HCT116 (cell line): ENCODE measurements at regions not wholly inside any gene's neighbourhood (a gene's known extent, or its start where the extent isn't known, plus 50 kb on each side); places are given as distances from the start of the nearest gene placed in this dataset.
A peak's percentile ranks its signal among the peaks of the same experiment; 100 is the strongest.

Experiments
- ATAC-seq: fragments of 200-7000 bp; cut with Tn5 transposase; 2 replicates; pipeline ENCODE4 v1.9.1; 2020; ENCODE audit warnings: mild to moderate bottlenecking, moderate library complexity
- BruUV-seq: library from RNA; stranded (reverse); fragments of 400-500 nt; replicated peaks from 2 replicates; lab custom pipeline; 2021; lab: Mats Ljungman, UMichigan
- CTCF ChIA-PET: fragments of 300-600 bp; sonication (Branson Sonifier 250); formaldehyde crosslinking; loops from one replicate; lab custom pipeline; 2021; ENCODE audit warnings: antibody characterized with exemption; lab: Charles Lee
- POLR2A ChIA-PET: fragments of 300-600, 350-600 bp; sonication (Branson Sonifier 250); formaldehyde crosslinking; loops from one replicate; lab custom pipeline; 2021; ENCODE audit warnings: antibody characterized with exemption; lab: Charles Lee
- RAD21 ChIA-PET, 2 experiments: fragments of 300-600 bp; sonication (Branson Sonifier 250); formaldehyde crosslinking; loops; one replicate each; lab custom pipeline; 2023; ENCODE audit warnings: low total read pairs in 2 of 2; ENCODE audit not compliant: uncharacterized antibody in 2 of 2, unreplicated experiment in 2 of 2, low non-redundant PET in 1 of 2; lab: Charles Lee
- DNase-seq: peaks from one replicate; pipeline ENCODE4 v3.0.0-alpha.2; 2010; ENCODE audit warnings: low read depth, low spot score
- H2AFZ ChIP-seq: fragments of 200-600 bp; shearing (Covaris generic), sonication (generic); 2 replicates; pipeline ENCODE4 v1.6.1; 2017; ENCODE audit warnings: low read depth, mixed run types, mixed read lengths, antibody characterized with exemption, low read length; ENCODE audit not compliant: poor library complexity, severe bottlenecking
- H3K27ac ChIP-seq: 2 replicates; pipeline ENCODE4 v1.5.1; 2012; ENCODE audit warnings: low read depth, low read length
- H3K27me3 ChIP-seq: fragments of 200-600 bp; sonication (generic); 2 replicates; pipeline ENCODE4 v1.6.1; 2016; ENCODE audit warnings: mixed run types, low read length, mixed read lengths; ENCODE audit not compliant: insufficient read depth
- H3K36me3 ChIP-seq, 2 experiments: fragments of 200-500 bp in 1 of 2; fragments of 200-600 bp in 1 of 2; sonication (Bioruptor generic) in 1 of 2; sonication (generic) in 1 of 2; 2 replicates each; pipeline versions ENCODE4 v1.5.1 to v1.6.1; 2014 to 2016; ENCODE audit warnings: low read length in 2 of 2, inconsistent platforms in 1 of 2, mixed read lengths in 1 of 2, mixed run types in 1 of 2; ENCODE audit not compliant: insufficient read depth in 2 of 2, control insufficient read depth in 1 of 2
- H3K4me1 ChIP-seq, 2 experiments: fragments of 200-600 bp in 1 of 2; sonication (generic) in 1 of 2; 2 replicates each; pipeline versions ENCODE4 v1.5.1 to v1.6.1; 2012 to 2017; ENCODE audit warnings: low read length in 2 of 2, inconsistent platforms in 1 of 2, mild to moderate bottlenecking in 1 of 2, mixed read lengths in 1 of 2, mixed run types in 1 of 2, moderate library complexity in 1 of 2; ENCODE audit not compliant: insufficient read depth in 2 of 2, control insufficient read depth in 1 of 2
- H3K4me2 ChIP-seq: fragments of 200-600 bp; sonication (generic); 2 replicates; pipeline ENCODE4 v1.6.1; 2017; ENCODE audit warnings: mixed run types, low read length, mixed read lengths
- H3K4me3 ChIP-seq, 2 experiments: fragments of 200-600 bp in 1 of 2; sonication (generic) in 1 of 2; replicated peaks in 1 of 2; 2 replicates each; pipeline ENCODE4 v1.5.1; 2011 to 2016; ENCODE audit warnings: low read length in 2 of 2, control low read depth in 1 of 2, low read depth in 1 of 2, mild to moderate bottlenecking in 1 of 2, mixed read lengths in 1 of 2, mixed run types in 1 of 2
- H3K79me2 ChIP-seq: fragments of 200-600 bp; sonication (generic); 2 replicates; pipeline ENCODE4 v1.6.1; 2017; ENCODE audit warnings: mild to moderate bottlenecking, mixed run types, low read length, moderate library complexity, mixed read lengths; ENCODE audit not compliant: insufficient read depth
- H3K9ac ChIP-seq: fragments of 200-600 bp; sonication (generic); 2 replicates; pipeline ENCODE4 v1.6.1; 2016; ENCODE audit warnings: low read length, mixed read lengths
- H3K9me2 ChIP-seq: fragments of 200-600 bp; sonication (generic), shearing (Covaris generic); 2 replicates; pipeline ENCODE4 v1.6.1; 2017; ENCODE audit warnings: mixed run types, mild to moderate bottlenecking, moderate library complexity; ENCODE audit not compliant: insufficient read depth
- H3K9me3 ChIP-seq, 2 experiments: fragments of 200-500 bp in 1 of 2; fragments of 200-600 bp in 1 of 2; sonication (Bioruptor generic) in 1 of 2; sonication (generic) in 1 of 2; 2 replicates each; pipeline ENCODE4 v1.6.1; 2014 to 2017; ENCODE audit warnings: low read length in 2 of 2, mixed read lengths in 2 of 2, inconsistent platforms in 1 of 2, low read depth in 1 of 2, mild to moderate bottlenecking in 1 of 2, mixed run types in 1 of 2, moderate library complexity in 1 of 2; ENCODE audit not compliant: control insufficient read depth in 1 of 2, insufficient read depth in 1 of 2
- H4K20me1 ChIP-seq: fragments of 200-600 bp; sonication (generic), shearing (Covaris generic); 2 replicates; pipeline ENCODE4 v1.6.1; 2017; ENCODE audit warnings: mixed run types, mild to moderate bottlenecking, moderate library complexity; ENCODE audit not compliant: insufficient read depth
- CTCF ChIP-seq, 3 experiments: fragments of 200-600 bp in 1 of 3; sonication (generic) in 1 of 3; IDR thresholded peaks in 2 of 3; conservative IDR thresholded peaks in 1 of 3; 2 replicates each; pipeline ENCODE4 v1.5.1; 2012 to 2017; ENCODE audit warnings: low read depth in 2 of 3, low read length in 2 of 3, antibody characterized with exemption in 1 of 3, borderline replicate concordance in 1 of 3, control low read depth in 1 of 3, mild to moderate bottlenecking in 1 of 3, mixed read lengths in 1 of 3, mixed run types in 1 of 3, moderate library complexity in 1 of 3; ENCODE audit not compliant: insufficient read depth in 1 of 3
- ELF1 ChIP-seq: IDR thresholded peaks from 2 replicates; pipeline ENCODE4 v1.6.1; 2012; ENCODE audit warnings: low read depth, borderline replicate concordance
- EZH2phosphoT487 ChIP-seq: fragments of 200-600 bp; IDR thresholded peaks from 2 replicates; pipeline ENCODE4 v1.6.1; 2018; ENCODE audit warnings: antibody characterized with exemption, borderline replicate concordance
- JUND ChIP-seq: IDR thresholded peaks from 2 replicates; pipeline ENCODE4 v1.6.1; 2012
- RAD21 ChIP-seq: IDR thresholded peaks from 2 replicates; pipeline ENCODE4 v1.6.1; 2012; ENCODE audit warnings: low read depth, mild to moderate bottlenecking
- ZNF274 ChIP-seq: fragments of 200-500 bp; sonication (Bioruptor generic); IDR thresholded peaks from 2 replicates; pipeline ENCODE4 v1.6.1; 2014; ENCODE audit warnings: mild to moderate bottlenecking, low read depth, low read length, inconsistent platforms
- intact Hi-C: fragments of 100-400 bp; cut with micrococcal nuclease; formaldehyde crosslinking; loops from 2 replicates; pipeline ENCODE4 v1.10.0; 2022
- TF ChIP-seq, protein P1 (sequence below): IDR thresholded peaks from 2 replicates; pipeline ENCODE4 v1.6.1; 2012

DNA sequence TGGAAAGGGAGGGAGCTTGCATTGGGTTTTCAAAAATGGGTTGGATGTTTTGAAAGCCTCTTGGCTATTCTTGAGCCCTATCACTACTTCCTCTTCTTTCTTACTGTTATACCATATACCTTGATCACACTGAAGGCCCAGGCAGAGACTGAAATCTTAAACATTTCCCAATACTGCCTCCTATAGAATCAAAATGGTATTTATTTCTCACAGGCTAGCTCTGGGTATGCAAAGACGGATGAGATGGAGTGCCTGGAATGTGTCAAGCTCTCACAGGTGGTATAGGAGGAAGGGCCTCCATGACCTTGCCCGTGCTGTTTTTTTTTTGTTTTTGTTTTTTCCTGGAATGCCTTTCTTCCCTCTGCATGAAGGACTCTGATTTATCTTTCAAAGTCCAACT is 268.4 kb upstream of the USP24 start:
- CTCF ChIA-PET, result interaction anchor here (1.0 to 1.6 kb wide), 3 partner anchors 10 to 108 kb away, joined by 3 to 10 read pairs (median 3); no protein-coding TSS in a partner anchor
- BruUV-seq, result no TSS peak

GRCh38 chr1:55481634-55482033 is 266.5 kb upstream of the USP24 start:
- POLR2A ChIA-PET, result no interaction called here
- no peak overlapping the region for H2AFZ ChIP-seq
- no peaks in the 10 kb centered on the region for H3K9me2 ChIP-seq
- intact Hi-C loops, result loop anchor here (5.0 kb wide), 2 partner anchors 104 to 194 kb away; no protein-coding TSS in a partner anchor
- ATAC-seq, result no peak
- no TSS peak for BruUV-seq
- no peaks in the 10 kb centered on the region for H4K20me1 ChIP-seq
- no peaks in the 10 kb centered on the region for H3K36me3 ChIP-seq
- no peak overlapping the region for H3K27ac ChIP-seq
- RAD21 ChIA-PET, result no interaction called here
- CTCF ChIA-PET, result interaction anchor here (1.7 kb wide), 1 partner anchor 106 kb away, joined by 4 read pairs; no protein-coding TSS in a partner anchor
- no peak overlapping the region for H3K4me3 ChIP-seq
- H3K79me2 ChIP-seq, result no peaks in the 10 kb centered on the region
- no peak overlapping the region for H3K9ac ChIP-seq
- no peaks in the 10 kb centered on the region for H3K9me3 ChIP-seq
- no peaks in the 10 kb centered on the region for H3K27me3 ChIP-seq
- peaks cover 0 to 4% of the 10 kb centered on the region in 2 experiments; a peak in 1 of 4 replicates for H3K4me1 ChIP-seq
- no peak for DNase-seq
- H3K4me2 ChIP-seq, result no peak overlapping the region
- TF ChIP-seq JUND (no peak), ELF1 (no peak), ZNF274 (no peak), CTCF (IDR thresholded peaks at IDR 0.05 in 2 of 3, conservative IDR thresholded peaks at IDR 0.05 in 1 of 3; ENCODE audit: borderline replicate concordance in 1 of 3, insufficient read depth in 1 of 3, low read depth in 2 of 3, low read length in 2 of 3) (no peak), EZH2phosphoT487 (no peak)
- TF ChIP-seq, protein P1, sequence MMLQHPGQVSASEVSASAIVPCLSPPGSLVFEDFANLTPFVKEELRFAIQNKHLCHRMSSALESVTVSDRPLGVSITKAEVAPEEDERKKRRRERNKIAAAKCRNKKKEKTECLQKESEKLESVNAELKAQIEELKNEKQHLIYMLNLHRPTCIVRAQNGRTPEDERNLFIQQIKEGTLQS, result no peak

More for the DNA sequence above, 268.4 kb upstream of the USP24 start:
- DNase-seq (no peak), ATAC-seq (peak; percentile 73)
- H2AFZ ChIP-seq, result no peak overlapping the region
- ChIA-PET POLR2A (no interaction called here), RAD21 (no interaction called here)
- H3K9me2 ChIP-seq, result no peaks in the 10 kb centered on the region
- H3K9ac ChIP-seq, result no peak overlapping the region
- H3K27ac ChIP-seq, result no peak overlapping the region
- intact Hi-C loops, result loop anchor here (5.0 kb wide), 2 partner anchors 106 to 196 kb away; no protein-coding TSS in a partner anchor
- H3K9me3 ChIP-seq, result no peaks in the 10 kb centered on the region
- H3K4me3 ChIP-seq, result no peak overlapping the region
- no peaks in the 10 kb centered on the region for H4K20me1 ChIP-seq
- TF ChIP-seq ZNF274 (no peak), RAD21 (peak; percentile 47), CTCF (IDR thresholded peaks at IDR 0.05 in 2 of 3, conservative IDR thresholded peaks at IDR 0.05 in 1 of 3; ENCODE audit: borderline replicate concordance in 1 of 3, insufficient read depth in 1 of 3, low read depth in 2 of 3, low read length in 2 of 3) (peak in 2 of 3 experiments; percentile 24 to 52; a peak in 3 of 6 replicates), EZH2phosphoT487 (no peak)
- H3K4me2 ChIP-seq, result no peak overlapping the region
- no peaks in the 10 kb centered on the region for H3K79me2 ChIP-seq
- H3K36me3 ChIP-seq, result no peaks in the 10 kb centered on the region
- H3K27me3 ChIP-seq, result no peaks in the 10 kb centered on the region
- H3K4me1 ChIP-seq, result peaks cover 0 to 4% of the 10 kb centered on the region in 2 experiments; a peak in 1 of 4 replicates
